A549 (cell line): ENCODE measurements at regions not wholly inside any gene's neighbourhood (a gene's known extent, or its start where the extent isn't known, plus 50 kb on each side); places are given as distances from the start of the nearest gene placed in this dataset.

Experiments
- ATAC-seq, 2 experiments: fragments of 200-7000 bp in 1 of 2; fragments of >200 bp in 1 of 2; cut with Nextera tagmentation in 1 of 2; cut with Tn5 transposase in 1 of 2; 3 replicates each; pipeline versions ENCODE4 v1.8.0 to v1.9.1; 2018 to 2020; ENCODE audit warnings: mild to moderate bottlenecking in 1 of 2, moderate library complexity in 1 of 2
- CTCF ChIA-PET: fragments of 300-600 bp; sonication (Branson Sonifier 250); formaldehyde crosslinking; extraction: SDS; loops from one replicate; lab custom pipeline; 2021; ENCODE audit warnings: antibody characterized with exemption, inconsistent platforms; lab: Yijun Ruan, JAX
- POLR2A ChIA-PET: fragments of 350-600 bp; formaldehyde crosslinking; extraction: SDS; loops from one replicate; lab custom pipeline; 2021; ENCODE audit warnings: antibody characterized with exemption, inconsistent platforms; lab: Yijun Ruan, JAX
- DNase-seq, 2 experiments: peaks; one replicate each; pipeline versions ENCODE4 v3.0.0 to v3.0.0-alpha.2; 2011 to 2016; ENCODE audit warnings: low read depth in 1 of 2, low spot score in 1 of 2
- FAIRE-seq: peaks from 2 replicates; lab custom pipeline; 2011; peaks lifted over from hg19 to GRCh38; lab: Jason Lieb, UNC
- H3K27ac ChIP-seq, 2 experiments: fragments of >200 bp; sonication (Bioruptor Twin); formaldehyde crosslinking; 3 replicates each; pipeline ENCODE4 v1.5.1; 2016 to 2017
- H3K4me1 ChIP-seq: fragments of >200 bp; sonication (Bioruptor Twin); formaldehyde crosslinking; 3 replicates; pipeline ENCODE4 v1.6.1; 2016
- H3K4me2 ChIP-seq: fragments of >200 bp; sonication (Bioruptor Twin); formaldehyde crosslinking; 3 replicates; pipeline ENCODE4 v1.6.1; 2016
- H3K4me3 ChIP-seq: fragments of >200 bp; sonication (Bioruptor Twin); formaldehyde crosslinking; 3 replicates; pipeline ENCODE4 v1.5.1; 2016
- H3K9me3 ChIP-seq: fragments of >200 bp; sonication (Bioruptor Twin); formaldehyde crosslinking; 3 replicates; pipeline ENCODE4 v1.6.1; 2016
- BCL3 ChIP-seq: fragments of >200 bp; sonication (Bioruptor Twin); formaldehyde crosslinking; IDR thresholded peaks from 3 replicates; pipeline ENCODE4 v1.6.1; 2016
- BHLHE40 ChIP-seq: IDR thresholded peaks from 2 replicates; pipeline ENCODE4 v1.6.1; 2012; ENCODE audit warnings: low read depth, low read length, inconsistent platforms
- CBX2 ChIP-seq: fragments of 200-600 bp; sonication (generic); IDR thresholded peaks from 2 replicates; pipeline ENCODE4 v1.6.1; 2016; ENCODE audit warnings: low read depth, mild to moderate bottlenecking, borderline replicate concordance
- CHD2 ChIP-seq: fragments of 150-350 bp; IDR thresholded peaks from 2 replicates; pipeline ENCODE4 v1.6.1; 2014; ENCODE audit warnings: low read length; ENCODE audit not compliant: partially characterized antibody
- CHD4 ChIP-seq: fragments of 200-600 bp; sonication (generic); IDR thresholded peaks from 2 replicates; pipeline ENCODE4 v1.6.1; 2016; ENCODE audit warnings: antibody characterized with exemption, mild to moderate bottlenecking, borderline replicate concordance
- E2F6 ChIP-seq: IDR thresholded peaks from 2 replicates; pipeline ENCODE4 v1.6.1; 2012; ENCODE audit warnings: low read depth, borderline replicate concordance
- ELK1 ChIP-seq: fragments of 150-350 bp; IDR thresholded peaks from 2 replicates; pipeline ENCODE4 v1.6.1; 2014; ENCODE audit warnings: low read depth, mild to moderate bottlenecking, low read length
- EP300 ChIP-seq, 2 experiments: fragments of >200 bp; sonication (Bioruptor Twin); formaldehyde crosslinking; IDR thresholded peaks; 2 replicates in 1 of 2; 3 replicates in 1 of 2; pipeline ENCODE4 v1.6.1; 2016 to 2017
- ESRRA ChIP-seq: fragments of 150-350 bp; IDR thresholded peaks from 2 replicates; pipeline ENCODE4 v1.6.1; 2014; ENCODE audit warnings: mild to moderate bottlenecking, low read length, borderline replicate concordance
- FOSL2 ChIP-seq, 2 experiments: fragments of 450-650 bp in 1 of 2; fragments of >200 bp in 1 of 2; sonication (Bioruptor Twin) in 1 of 2; formaldehyde crosslinking; IDR thresholded peaks; 2 replicates each; pipeline versions ENCODE4 v1.5.0 to v1.6.1; 2016 to 2020; ENCODE audit warnings: mild to moderate bottlenecking in 1 of 2, moderate library complexity in 1 of 2
- FOXS1 ChIP-seq: fragments of 250-450 bp; sonication (Bioruptor Pico); IDR thresholded peaks from 2 replicates; pipeline ENCODE4 v1.5.0; 2020; ENCODE audit warnings: mild to moderate bottlenecking, moderate library complexity
- GATA3 ChIP-seq: IDR thresholded peaks from 2 replicates; pipeline ENCODE4 v1.6.1; 2012; ENCODE audit warnings: borderline replicate concordance
- HES2 ChIP-seq: fragments of >200 bp; sonication (Bioruptor Twin); formaldehyde crosslinking; IDR thresholded peaks from 2 replicates; pipeline ENCODE4 v1.6.1; 2016
- HOXA7 ChIP-seq: fragments of 250-450 bp; sonication (Bioruptor Pico); IDR thresholded peaks from 2 replicates; pipeline ENCODE4 v1.5.0; 2020; ENCODE audit warnings: mild to moderate bottlenecking, moderate library complexity
- HOXB13 ChIP-seq: fragments of 250-450 bp; sonication (Bioruptor Pico); IDR thresholded peaks from 2 replicates; pipeline ENCODE4 v1.5.0; 2020; ENCODE audit warnings: low read depth, mild to moderate bottlenecking, moderate library complexity
- HOXB5 ChIP-seq: fragments of 250-450 bp; sonication (Bioruptor Pico); IDR thresholded peaks from 2 replicates; pipeline ENCODE4 v1.5.0; 2020; ENCODE audit warnings: mild to moderate bottlenecking, moderate library complexity
- JUN ChIP-seq, 2 experiments: fragments of >200 bp; sonication (Bioruptor Twin); formaldehyde crosslinking; IDR thresholded peaks; 2 replicates in 1 of 2; 3 replicates in 1 of 2; pipeline ENCODE4 v1.6.1; 2016 to 2017
- JUNB ChIP-seq: fragments of >200 bp; sonication (Bioruptor Twin); formaldehyde crosslinking; IDR thresholded peaks from 2 replicates; pipeline ENCODE4 v1.6.1; 2016
- MAFK ChIP-seq: fragments of 450-650 bp; IDR thresholded peaks from 2 replicates; pipeline ENCODE4 v1.6.1; 2014; ENCODE audit not compliant: partially characterized antibody
- MAX ChIP-seq: IDR thresholded peaks from 2 replicates; pipeline ENCODE4 v1.6.1; 2012
- MAZ ChIP-seq: fragments of 150-350 bp; IDR thresholded peaks from 2 replicates; pipeline ENCODE4 v1.6.1; 2014; ENCODE audit warnings: antibody characterized with exemption, low read depth, low read length, borderline replicate concordance
- MYC ChIP-seq: IDR thresholded peaks from 2 replicates; pipeline ENCODE4 v1.6.1; 2012; ENCODE audit warnings: mild to moderate bottlenecking, inconsistent platforms, low read length, improper control_type of control experiment, borderline replicate concordance
- NPAS2 ChIP-seq: fragments of 250-450 bp; sonication (Bioruptor Pico); IDR thresholded peaks from 2 replicates; pipeline ENCODE4 v1.8.0; 2022; ENCODE audit warnings: mild to moderate bottlenecking, moderate library complexity, borderline replicate concordance
- POLR2A ChIP-seq: IDR thresholded peaks from 2 replicates; pipeline ENCODE4 v1.6.1; 2012; ENCODE audit warnings: mild to moderate bottlenecking, low read length
- RARB ChIP-seq: fragments of 250-450 bp; sonication (Bioruptor Pico); IDR thresholded peaks from 2 replicates; pipeline ENCODE4 v1.8.0; 2021; ENCODE audit warnings: mild to moderate bottlenecking, moderate library complexity
- REST ChIP-seq: fragments of 200-600 bp; sonication (generic); IDR thresholded peaks from 2 replicates; pipeline ENCODE4 v1.6.1; 2016; ENCODE audit warnings: antibody characterized with exemption, mild to moderate bottlenecking, moderate library complexity
- SMC3 ChIP-seq: fragments of >200 bp; sonication (Bioruptor Twin); formaldehyde crosslinking; IDR thresholded peaks from 3 replicates; pipeline ENCODE4 v1.6.1; 2018; ENCODE audit warnings: inconsistent platforms
- SREBF2 ChIP-seq: fragments of 450-650 bp; IDR thresholded peaks from 2 replicates; pipeline ENCODE4 v1.6.1; 2014; ENCODE audit warnings: mild to moderate bottlenecking, moderate library complexity
- WGBS: methylation state at CpG from one replicate; pipeline ENCODE4 v1.1.6; 2017; ENCODE audit errors: missing lambda C conversion rate; 5-methylcytosine and 5-hydroxymethylcytosine counted together

- DNase-seq (peak in 1 of 2 experiments; percentile 56), ATAC-seq (peak; percentile 39 to 74; a peak in 4 of 6 replicates), FAIRE-seq (no peak)
- TF ChIP-seq POLR2A (no peak), MYC (no peak), HOXA7 (no peak), FOSL2 (IDR thresholded peaks at IDR 0.05) (peak; percentile 39; the same call in 1 of the 2 replicates), FOSL2 (CRISPR knock-in tag; IDR thresholded peaks at IDR 0.05) (peak; percentile 83), SREBF2 (no peak), MAFK (peak; percentile 42), JUNB (peak; percentile 60; the same call in 1 of the 2 replicates), E2F6 (no peak), RARB (CRISPR knock-in tag) (no peak), NPAS2 (CRISPR knock-in tag) (no peak), GATA3 (peak; percentile 66; the same call in 1 of the 2 replicates)
- Histone ChIP-seq H3K9me3 (no peaks in the 10 kb centered on the region; the same call in 2 of the 3 replicates), H3K27ac (peak overlapping the region; percentile 70 to 82), H3K4me1 (peaks cover 24% of the 10 kb centered on the region; the same call in 2 of the 3 replicates), H3K4me2 (peak overlapping the region; percentile 87), H3K4me3 (peak overlapping the region; percentile 25; the same call in 1 of the 3 replicates)
- 18% methylated on average over 8 of the region's 8 CpGs for WGBS
- POLR2A ChIA-PET = interaction anchor here (0.9 kb wide), 1 partner anchor 76 kb away, joined by 3 read pairs; no protein-coding TSS in a partner anchor
- CTCF ChIA-PET = no interaction called here
Observed at GRCh38 chr21:16117851-16118590, 388.2 kb downstream of the USP25 start.

- ATAC-seq (peak; percentile 36 to 77; a peak in 1 of 6 replicates), FAIRE-seq (no peak), DNase-seq (peak in 1 of 2 experiments; percentile 39)
- Histone ChIP-seq H3K4me1 (peaks cover 12% of the 10 kb centered on the region; the same call in 2 of the 3 replicates), H3K27ac (peak overlapping the region; percentile 41 to 75; a peak in 5 of 6 replicates), H3K4me3 (no peak overlapping the region), H3K4me2 (peak overlapping the region; percentile 57), H3K9me3 (peaks cover 3% of the 10 kb centered on the region; the same call in 1 of the 3 replicates)
- CTCF ChIA-PET = interaction anchor here (1.0 kb wide), 1 partner anchor 8 kb away, joined by 3 read pairs; no protein-coding TSS in a partner anchor
- WGBS = 66% methylated on average over 5 of the region's 5 CpGs
- POLR2A ChIA-PET = no interaction called here
- no peak for TF ChIP-seq SMC3
- peak; percentile 85 for TF ChIP-seq HES2
- no peak for TF ChIP-seq POLR2A
- TF ChIP-seq CHD2 = no peak
- TF ChIP-seq HOXB13 (CRISPR knock-in tag) = no peak
- no peak for TF ChIP-seq MYC
- no peak for TF ChIP-seq CHD4
- TF ChIP-seq REST = no peak
- TF ChIP-seq FOSL2 (IDR thresholded peaks at IDR 0.05) = peak; percentile 13; the same call in 1 of the 2 replicates
- peak; percentile 59 for TF ChIP-seq FOSL2 (CRISPR knock-in tag; IDR thresholded peaks at IDR 0.05)
- no peak for TF ChIP-seq FOXS1
- no peak for TF ChIP-seq ESRRA
- no peak for TF ChIP-seq ELK1
- TF ChIP-seq BCL3 = peak; percentile 43; the same call in 1 of the 3 replicates
- TF ChIP-seq JUN (IDR thresholded peaks at IDR 0.05) = no peak; a peak in 1 of 5 replicates
- no peak; the same call in 1 of the 2 replicates for TF ChIP-seq HOXB5
- TF ChIP-seq BHLHE40 = no peak
- TF ChIP-seq MAZ = no peak
- TF ChIP-seq EP300 (IDR thresholded peaks at IDR 0.05) = peak in 1 of 2 experiments; percentile 31; a peak in 1 of 5 replicates
- TF ChIP-seq CBX2 = no peak
- no peak for TF ChIP-seq MAX
Observed at GRCh38 chr21:16124378-16125138, 394.8 kb downstream of the USP25 start.
